ENCODE measurements at regions not wholly inside any gene's neighbourhood (a gene's known extent, or its start where the extent isn't known, plus 50 kb on each side); places are given as distances from the start of the nearest gene placed in this dataset.

- Mint-ChIP-seq H3K27me3 (ENCODE audit: unreplicated experiment) (no peaks in the 10 kb centered on the region), H3K4me1 (ENCODE audit: low read depth, unreplicated experiment) (no peaks in the 10 kb centered on the region), H3K9me3 (ENCODE audit: low read depth, unreplicated experiment) (no peaks in the 10 kb centered on the region), H3K36me3 (ENCODE audit: insufficient read depth, unreplicated experiment) (no peaks in the 10 kb centered on the region), H3K27ac (ENCODE audit: unreplicated experiment) (no peak overlapping the region), H3K4me3 (ENCODE audit: low read depth, unreplicated experiment) (no peak overlapping the region)
- DNase-seq, result no peak
- CTCF ChIA-PET, result interaction anchor here (0.6 kb wide), 1 partner anchor 285 kb away, joined by 5 read pairs; no protein-coding TSS in a partner anchor
- no peak for TF ChIP-seq CTCF (IDR thresholded peaks at IDR 0.05; ENCODE audit: unreplicated experiment)
- intact Hi-C loops (cut with micrococcal nuclease; ENCODE audit: unreplicated experiment), result no loop called here
- BruUV-seq (replicated peaks), result no TSS peak
Observed at GRCh38 chr4:188701952-188702351, 562.7 kb downstream of the TRIML1 start.

- CTCF ChIA-PET, result no interaction called here
- H3K36me3 Mint-ChIP-seq (ENCODE audit: insufficient read depth, unreplicated experiment), result no peaks in the 10 kb centered on the region
- H3K4me3 Mint-ChIP-seq (ENCODE audit: low read depth, unreplicated experiment), result no peak overlapping the region
- no peaks in the 10 kb centered on the region for H3K9me3 Mint-ChIP-seq (ENCODE audit: low read depth, unreplicated experiment)
- no peak for TF ChIP-seq CTCF (IDR thresholded peaks at IDR 0.05; ENCODE audit: unreplicated experiment)
- intact Hi-C loops (cut with micrococcal nuclease; ENCODE audit: unreplicated experiment), result no loop called here
- no TSS peak for BruUV-seq (replicated peaks)
- no peak overlapping the region for H3K27ac Mint-ChIP-seq (ENCODE audit: unreplicated experiment)
- DNase-seq, result no peak
- peaks cover 6% of the 10 kb centered on the region for H3K4me1 Mint-ChIP-seq (ENCODE audit: low read depth, unreplicated experiment)
- no peaks in the 10 kb centered on the region for H3K27me3 Mint-ChIP-seq (ENCODE audit: unreplicated experiment)
Observed at GRCh38 chr4:188704288-188704687, 565.0 kb downstream of the TRIML1 start.

- intact Hi-C loops (cut with micrococcal nuclease; ENCODE audit: unreplicated experiment), result no loop called here
- no peak for TF ChIP-seq CTCF (IDR thresholded peaks at IDR 0.05; ENCODE audit: unreplicated experiment)
- CTCF ChIA-PET, result no interaction called here
- Mint-ChIP-seq H3K4me1 (ENCODE audit: low read depth, unreplicated experiment) (peaks cover 12% of the 10 kb centered on the region), H3K4me3 (ENCODE audit: low read depth, unreplicated experiment) (no peak overlapping the region), H3K27me3 (ENCODE audit: unreplicated experiment) (no peaks in the 10 kb centered on the region), H3K36me3 (ENCODE audit: insufficient read depth, unreplicated experiment) (no peaks in the 10 kb centered on the region), H3K9me3 (ENCODE audit: low read depth, unreplicated experiment) (no peaks in the 10 kb centered on the region), H3K27ac (ENCODE audit: unreplicated experiment) (no peak overlapping the region)
- no TSS peak for BruUV-seq (replicated peaks)
- no peak for DNase-seq
Observed at GRCh38 chr4:188707036-188707435, 567.8 kb downstream of the TRIML1 start.

GRCh38 chr4:188714501-188714900 lies 575.3 kb downstream of the TRIML1 start:
- no TSS peak for BruUV-seq (replicated peaks)
- DNase-seq, result no peak
- CTCF ChIA-PET, result no interaction called here
- Mint-ChIP-seq H3K27me3 (ENCODE audit: unreplicated experiment) (no peaks in the 10 kb centered on the region), H3K4me3 (ENCODE audit: low read depth, unreplicated experiment) (no peak overlapping the region), H3K27ac (ENCODE audit: unreplicated experiment) (no peak overlapping the region), H3K4me1 (ENCODE audit: low read depth, unreplicated experiment) (peaks cover 4% of the 10 kb centered on the region), H3K36me3 (ENCODE audit: insufficient read depth, unreplicated experiment) (no peaks in the 10 kb centered on the region), H3K9me3 (ENCODE audit: low read depth, unreplicated experiment) (no peaks in the 10 kb centered on the region)
- intact Hi-C loops (cut with micrococcal nuclease; ENCODE audit: unreplicated experiment), result no loop called here
- no peak for TF ChIP-seq CTCF (IDR thresholded peaks at IDR 0.05; ENCODE audit: unreplicated experiment)

- H3K9me3 Mint-ChIP-seq (ENCODE audit: low read depth, unreplicated experiment), result no peaks in the 10 kb centered on the region
- TF ChIP-seq CTCF (IDR thresholded peaks at IDR 0.05; ENCODE audit: unreplicated experiment), result no peak
- no peak for DNase-seq
- intact Hi-C loops (cut with micrococcal nuclease; ENCODE audit: unreplicated experiment), result no loop called here
- H3K4me1 Mint-ChIP-seq (ENCODE audit: low read depth, unreplicated experiment), result peaks cover under 1% of the 10 kb centered on the region
- BruUV-seq (replicated peaks), result no TSS peak
- H3K36me3 Mint-ChIP-seq (ENCODE audit: insufficient read depth, unreplicated experiment), result no peaks in the 10 kb centered on the region
- H3K27me3 Mint-ChIP-seq (ENCODE audit: unreplicated experiment), result no peaks in the 10 kb centered on the region
- H3K4me3 Mint-ChIP-seq (ENCODE audit: low read depth, unreplicated experiment), result no peak overlapping the region
- H3K27ac Mint-ChIP-seq (ENCODE audit: unreplicated experiment), result no peak overlapping the region
- CTCF ChIA-PET, result no interaction called here
Observed at GRCh38 chr4:188714907-188715306, 575.7 kb downstream of the TRIML1 start.
